Pancreas (tissue), 10 donors: ENCODE measurements at regions not wholly inside any gene's neighbourhood (a gene's known extent, or its start where the extent isn't known, plus 50 kb on each side); places are given as distances from the start of the nearest gene placed in this dataset.

Experiments
- ATAC-seq, 4 donors: fragments of 200-7000 bp; cut with Tn5 transposase; one replicate each; pipeline versions ENCODE4 v1.8.0 to v1.9.1; 2020; ENCODE audit warnings: mild to moderate bottlenecking in 4 of 4, moderate library complexity in 4 of 4
- DNase-seq, 6 donors: peaks; one replicate each; pipeline ENCODE4 v3.0.0-alpha.2; 2020
- FAIRE-seq: peaks from 2 replicates; lab custom pipeline; 2012; peaks lifted over from hg19 to GRCh38; lab: Jason Lieb, UNC
- H3K27ac ChIP-seq, 4 donors: fragments of 200-600 bp; sonication (generic); 1 replicate in 3 of 4; 2 replicates in 1 of 4; pipeline versions ENCODE4 v1.5.0 to v1.8.0; 2020
- H3K27me3 ChIP-seq, 4 donors: fragments of 200-600 bp; one replicate each; pipeline ENCODE4 v1.8.0; 2021
- H3K36me3 ChIP-seq, 3 donors: fragments of 200-600 bp; sonication (generic) in 1 of 3; one replicate each; pipeline versions ENCODE4 v1.5.0 to v1.8.0; 2020 to 2021
- H3K4me1 ChIP-seq, 3 donors: fragments of 200-600 bp; one replicate each; pipeline ENCODE4 v1.8.0; 2021
- H3K4me3 ChIP-seq, 4 donors: fragments of 200-600 bp; sonication (generic) in 2 of 4; one replicate each; pipeline versions ENCODE4 v1.5.0 to v1.8.0; 2020 to 2021
- H3K9me3 ChIP-seq, 4 donors: fragments of 200-600 bp; one replicate each; pipeline ENCODE4 v1.8.0; 2021
- WGBS, 2 donors: extraction: QIAGEN DNeasy Blood & Tissue Kit; methylation state at CpG; one replicate each; pipeline ENCODE4 v1.1.7; 2013; 5-methylcytosine and 5-hydroxymethylcytosine counted together
- intact Hi-C, 3 donors: fragments of 100-400 bp; cut with DNase I; formaldehyde crosslinking; loops; one replicate each; pipeline versions ENCODE4 v1.11.1 to v1.14.2; 2022
- TF ChIP-seq, protein P1 (sequence below), 4 donors: fragments of 200-600 bp; sonication (generic) in 3 of 4; IDR thresholded peaks; one replicate each; pipeline versions ENCODE4 v1.5.0 to v1.8.0; 2021; ENCODE audit warnings: antibody characterized with exemption in 4 of 4
- donor health status: healthy with polysubstance abuse.
- donor health status: DM: no; HTN: no; CAD: no; lungs with moderate emphysema.
- donor health status: DM: no; HTN: no; CAD: no.
- donor health status: control.
- donor health status: control.
- donor health status: Bipolar disorder and iron deficiency.
- donor health status: DM: yes; HTN: yes; CAD: no.
- donor health status: DM: no; HTN: no; CAD: no.
- donor health status: DM: no; HTN: no; CAD: no.
- donor health status: DM: yes; HTN: yes; CAD: no.

DNA sequence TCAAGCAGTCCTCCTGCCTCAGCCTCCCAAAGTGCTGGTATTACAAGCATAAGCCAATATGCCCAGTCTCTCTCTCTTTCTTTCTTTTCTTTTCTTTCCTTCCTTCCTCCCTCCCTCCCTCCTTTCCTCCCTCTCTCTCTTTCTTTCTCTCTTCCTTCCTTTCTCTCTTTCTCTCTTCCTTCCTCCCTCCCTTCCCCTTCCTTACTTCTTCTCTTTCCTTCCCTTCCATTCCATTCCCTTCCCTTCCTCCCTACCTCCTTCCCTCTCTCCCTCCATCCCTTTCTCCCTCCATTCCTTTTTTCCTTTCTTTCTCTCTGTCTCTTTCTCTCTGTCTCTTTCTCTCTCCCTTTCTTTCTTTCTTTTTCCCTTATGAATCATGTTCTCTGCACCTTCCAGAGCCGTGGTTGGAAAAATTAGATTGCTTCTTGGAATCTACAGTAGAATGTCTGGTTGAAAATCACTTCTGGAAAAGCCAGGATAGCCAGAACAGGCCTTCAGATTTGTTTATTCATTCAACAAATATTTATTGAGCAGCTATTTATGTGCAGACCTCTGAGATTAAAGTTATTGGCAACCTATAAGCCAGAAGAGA is 68.4 kb upstream of the ARHGAP5 start:
- no peak for FAIRE-seq
- peaks cover 0 to 5% (median 0%) of the 10 kb centered on the region in 3 donors for H3K4me1 ChIP-seq
- DNase-seq = no peak
- no peak overlapping the region for H3K4me3 ChIP-seq
- H3K36me3 ChIP-seq = no peaks in the 10 kb centered on the region
- no peaks in the 10 kb centered on the region for H3K9me3 ChIP-seq
- intact Hi-C loops = no loop called here
- no peak for ATAC-seq
- TF ChIP-seq, protein P1, sequence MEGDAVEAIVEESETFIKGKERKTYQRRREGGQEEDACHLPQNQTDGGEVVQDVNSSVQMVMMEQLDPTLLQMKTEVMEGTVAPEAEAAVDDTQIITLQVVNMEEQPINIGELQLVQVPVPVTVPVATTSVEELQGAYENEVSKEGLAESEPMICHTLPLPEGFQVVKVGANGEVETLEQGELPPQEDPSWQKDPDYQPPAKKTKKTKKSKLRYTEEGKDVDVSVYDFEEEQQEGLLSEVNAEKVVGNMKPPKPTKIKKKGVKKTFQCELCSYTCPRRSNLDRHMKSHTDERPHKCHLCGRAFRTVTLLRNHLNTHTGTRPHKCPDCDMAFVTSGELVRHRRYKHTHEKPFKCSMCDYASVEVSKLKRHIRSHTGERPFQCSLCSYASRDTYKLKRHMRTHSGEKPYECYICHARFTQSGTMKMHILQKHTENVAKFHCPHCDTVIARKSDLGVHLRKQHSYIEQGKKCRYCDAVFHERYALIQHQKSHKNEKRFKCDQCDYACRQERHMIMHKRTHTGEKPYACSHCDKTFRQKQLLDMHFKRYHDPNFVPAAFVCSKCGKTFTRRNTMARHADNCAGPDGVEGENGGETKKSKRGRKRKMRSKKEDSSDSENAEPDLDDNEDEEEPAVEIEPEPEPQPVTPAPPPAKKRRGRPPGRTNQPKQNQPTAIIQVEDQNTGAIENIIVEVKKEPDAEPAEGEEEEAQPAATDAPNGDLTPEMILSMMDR (IDR thresholded peaks at IDR 0.05) = no peak
- H3K27me3 ChIP-seq = no peaks in the 10 kb centered on the region
- whole genome bisulfite sequencing, 2 donors = 72 to 85% methylated on average over 1 of the region's 1 CpG
- H3K27ac ChIP-seq = no peak overlapping the region

DNA sequence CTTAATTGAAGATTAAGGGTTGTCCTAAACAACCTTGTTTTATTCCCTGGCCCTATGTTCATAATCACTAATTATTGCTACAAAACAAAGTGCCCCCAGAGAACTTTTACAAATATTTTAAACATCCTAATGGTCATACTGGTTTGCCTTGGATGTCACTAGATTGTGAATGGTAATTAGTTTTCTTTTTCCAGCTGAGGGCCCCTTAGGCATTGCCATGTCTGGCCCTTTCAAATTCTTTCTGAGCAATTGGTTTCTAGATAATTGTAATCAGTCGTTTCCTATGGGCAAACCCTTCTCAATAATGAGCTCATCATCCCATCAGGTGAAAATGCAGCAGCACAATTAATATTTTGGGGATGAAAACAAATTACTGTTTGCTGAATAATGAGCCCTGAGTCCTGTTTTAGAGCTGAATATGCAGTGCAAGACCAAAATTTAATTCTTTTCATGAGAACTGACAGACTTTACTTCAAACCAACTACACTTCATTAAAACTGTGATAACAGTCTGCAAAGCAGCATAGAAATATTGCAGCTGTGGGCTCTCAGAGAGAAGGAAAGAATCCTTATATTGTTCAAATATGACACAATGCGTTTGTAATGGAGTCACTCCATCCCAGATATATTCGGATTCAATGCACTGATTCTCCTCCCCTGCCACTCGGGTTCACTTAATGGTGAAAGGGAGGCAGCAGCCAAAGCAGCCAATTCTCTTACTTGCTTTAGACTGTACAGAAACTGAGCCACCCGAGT is 67.7 kb upstream of the ARHGAP5 start:
- peaks cover 0 to 5% (median 0%) of the 10 kb centered on the region in 3 donors for H3K4me1 ChIP-seq
- DNase-seq = no peak
- 61 to 71% methylated on average over 5 of the region's 5 CpGs for WGBS, 2 donors
- no peak overlapping the region for H3K27ac ChIP-seq
- no peaks in the 10 kb centered on the region for H3K9me3 ChIP-seq
- no peak overlapping the region for H3K4me3 ChIP-seq
- intact Hi-C loops = no loop called here
- TF ChIP-seq, protein P1 (IDR thresholded peaks at IDR 0.05) = no peak
- no peaks in the 10 kb centered on the region for H3K27me3 ChIP-seq
- FAIRE-seq = no peak
- H3K36me3 ChIP-seq = no peaks in the 10 kb centered on the region
- ATAC-seq = no peak

DNA sequence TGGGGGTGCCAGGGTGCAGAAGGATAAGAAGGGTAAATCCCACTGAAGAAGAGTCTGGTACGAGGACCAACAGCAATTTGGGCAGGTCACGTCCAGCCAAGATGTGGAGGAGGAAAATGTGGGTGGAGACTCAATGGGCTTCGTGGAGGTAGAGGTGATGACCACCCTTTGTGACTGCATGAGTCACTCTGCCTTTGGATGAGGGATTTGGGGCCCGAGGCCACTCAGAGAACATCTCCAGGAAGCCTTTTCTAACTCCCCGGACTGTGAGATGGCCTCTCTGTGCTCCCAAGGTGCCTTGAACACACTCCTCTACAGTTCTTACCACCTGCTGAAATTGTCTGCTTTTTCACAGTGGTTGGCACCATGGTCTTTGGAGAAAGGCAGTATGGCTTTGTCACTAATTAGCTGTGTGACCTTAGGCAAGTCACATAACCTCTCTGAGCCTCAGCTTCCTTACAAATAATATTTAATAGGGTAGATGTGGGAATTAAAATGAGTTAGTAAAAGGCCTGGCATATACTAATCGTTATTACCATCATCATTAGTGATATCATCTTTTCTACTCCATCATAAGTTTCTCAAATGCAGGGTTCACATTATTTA is 67.0 kb upstream of the ARHGAP5 start:
- WGBS, 2 donors = 65 to 78% methylated on average over 6 of the region's 6 CpGs
- ATAC-seq = no peak

DNA sequence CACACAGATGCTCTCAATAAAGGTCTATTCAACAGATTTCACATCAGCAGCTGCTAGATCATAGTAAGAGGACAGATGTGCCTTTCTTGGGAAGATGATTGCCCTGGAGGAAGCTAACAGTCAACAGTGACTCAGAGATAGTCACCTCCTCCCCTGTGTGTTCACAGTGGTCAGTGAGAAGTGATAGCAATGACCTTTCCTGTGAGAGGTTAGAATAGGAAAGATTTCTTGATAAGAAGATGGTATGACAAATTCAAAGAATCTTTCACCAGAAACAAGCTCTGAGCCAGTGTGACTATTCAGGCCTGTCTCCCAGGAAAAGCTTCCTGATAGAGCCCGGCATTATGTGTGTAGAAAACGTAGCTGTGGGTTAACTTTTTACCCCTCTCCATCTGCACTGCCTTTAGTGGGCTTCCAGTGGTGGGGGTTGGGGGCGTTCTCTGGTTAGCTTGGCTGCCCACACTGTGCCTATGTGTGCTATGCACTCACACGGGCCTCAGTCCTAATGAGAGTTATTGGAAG is 66.4 kb upstream of the ARHGAP5 start:
- DNase-seq = no peak
- 60 to 72% methylated on average over 4 of the region's 4 CpGs for WGBS, 2 donors
- no peaks in the 10 kb centered on the region for H3K36me3 ChIP-seq
- H3K27me3 ChIP-seq = no peaks in the 10 kb centered on the region
- peaks cover 0 to 5% (median 0%) of the 10 kb centered on the region in 3 donors for H3K4me1 ChIP-seq
- intact Hi-C loops = no loop called here
- TF ChIP-seq, protein P1 (IDR thresholded peaks at IDR 0.05) = no peak
- H3K9me3 ChIP-seq = no peaks in the 10 kb centered on the region
- no peak overlapping the region for H3K27ac ChIP-seq
- FAIRE-seq = no peak
- no peak overlapping the region for H3K4me3 ChIP-seq
- ATAC-seq = peak in 1 of 4 donors; percentile 24

More for the DNA sequence above, 67.0 kb upstream of the ARHGAP5 start:
- intact Hi-C loops = no loop called here
- Histone ChIP-seq H3K9me3 (no peaks in the 10 kb centered on the region), H3K27ac (no peak overlapping the region), H3K27me3 (no peaks in the 10 kb centered on the region), H3K36me3 (no peaks in the 10 kb centered on the region), H3K4me1 (peaks cover 0 to 5% (median 0%) of the 10 kb centered on the region in 3 donors), H3K4me3 (no peak overlapping the region)
- FAIRE-seq (no peak), DNase-seq (no peak)
- TF ChIP-seq, protein P1 (IDR thresholded peaks at IDR 0.05) = no peak
